ENCODE measurements at regions not wholly inside any gene's neighbourhood (a gene's known extent, or its start where the extent isn't known, plus 50 kb on each side); places are given as distances from the start of the nearest gene placed in this dataset.

DNA sequence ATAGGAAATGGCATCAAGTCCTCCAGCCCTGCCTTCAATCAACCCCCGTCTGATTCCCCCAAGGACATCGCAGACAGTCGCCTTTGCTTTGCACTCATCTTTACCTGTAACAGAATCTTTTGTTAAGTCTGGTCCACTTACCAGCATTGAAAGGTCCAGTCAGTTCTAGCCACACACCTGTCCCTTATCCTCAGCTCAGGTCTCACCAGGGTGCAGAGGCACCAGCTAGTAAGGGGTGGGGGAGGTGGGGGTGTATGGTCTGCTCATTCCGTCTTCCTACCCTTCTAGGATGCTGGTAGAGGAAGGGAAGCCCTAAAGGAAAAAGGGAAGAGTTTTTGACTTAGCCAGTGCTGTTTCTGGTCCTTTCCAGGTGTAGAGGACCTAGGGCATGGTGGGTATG is 427.7 kb downstream of the MATN1 start:
- ChIA-PET POLR2A (no interaction called here), CTCF (ENCODE audit: low intra/inter-chr PET ratio, low total read pairs) (no interaction called here)
- H3K27me3 ChIP-seq (ENCODE audit: control insufficient read depth in 1 of 2, insufficient read depth in 2 of 2, low read length in 2 of 2): no peaks in the 10 kb centered on the region
- H2AFZ ChIP-seq (ENCODE audit: low read length): no peak overlapping the region
- BruUV-seq (replicated peaks): no TSS peak
- H3K27ac ChIP-seq (ENCODE audit: extremely low read length, insufficient read depth, low read length): no peak overlapping the region
- intact Hi-C loops (cut with micrococcal nuclease; ENCODE audit: unreplicated experiment): no loop called here
- no peak overlapping the region for H3K4me3 ChIP-seq (replicated peaks in 1 of 3; ENCODE audit: insufficient read depth in 1 of 3, low read depth in 2 of 3, low read length in 3 of 3)
- H3K79me2 ChIP-seq (ENCODE audit: insufficient read depth, low read length): no peaks in the 10 kb centered on the region
- H3K4me2 ChIP-seq (ENCODE audit: low read depth, low read length): no peak overlapping the region
- no peaks in the 10 kb centered on the region for H4K20me1 ChIP-seq (ENCODE audit: insufficient read depth, low read length)
- no peak for TF ChIP-seq ZNF543 (CRISPR knock-in tag; IDR thresholded peaks at IDR 0.05)
- no peak for TF ChIP-seq ZNF552 (CRISPR knock-in tag; IDR thresholded peaks at IDR 0.05; ENCODE audit: borderline replicate concordance)
- no peak for DNase-seq (ENCODE audit: low spot score)
- WGBS (ENCODE audit: low lambda C conversion rate): 54% methylated on average over 4 of the region's 4 CpGs
- no peak overlapping the region for H3K9ac ChIP-seq (ENCODE audit: insufficient read depth, low read depth, low read length)
- FAIRE-seq: no peak
- in situ Hi-C loops (cut with HindIII; ENCODE audit: extremely low pct_ligation_motif_present, low pct_unique_long_range_greater_than_20kb): no loop called here
- H3K9me3 ChIP-seq (ENCODE audit: low read length): no peaks in the 10 kb centered on the region
- no peaks in the 10 kb centered on the region for H3K4me1 ChIP-seq (ENCODE audit: insufficient read depth, low read length)
- H3K36me3 ChIP-seq (replicated peaks in 1 of 2; ENCODE audit: control insufficient read depth in 1 of 2, insufficient read depth in 2 of 2, low read length in 2 of 2): no peaks in the 10 kb centered on the region
- ATAC-seq: no peak

DNA sequence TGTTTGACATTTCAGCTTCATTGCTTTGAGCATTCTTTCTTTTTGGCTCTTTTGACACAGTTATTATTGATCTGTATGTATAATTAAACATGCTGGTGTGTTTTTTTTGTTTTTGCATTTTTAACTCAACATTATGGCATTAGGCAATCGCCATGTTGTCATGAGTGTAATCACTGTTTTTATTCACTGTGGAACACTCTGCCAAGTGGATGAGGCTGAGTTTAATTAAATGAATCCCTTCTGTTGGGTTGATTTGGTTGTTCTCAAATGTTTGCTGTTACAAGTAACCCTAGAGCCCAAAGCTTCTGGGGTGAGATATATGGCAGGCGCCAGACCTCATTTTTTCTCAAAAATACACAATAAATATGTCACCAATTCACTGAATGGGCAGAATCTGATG is 428.1 kb downstream of the MATN1 start:
- ChIA-PET CTCF (ENCODE audit: low intra/inter-chr PET ratio, low total read pairs) (no interaction called here), POLR2A (no interaction called here)
- H3K36me3 ChIP-seq (replicated peaks in 1 of 2; ENCODE audit: control insufficient read depth in 1 of 2, insufficient read depth in 2 of 2, low read length in 2 of 2): no peaks in the 10 kb centered on the region
- H3K27ac ChIP-seq (ENCODE audit: extremely low read length, insufficient read depth, low read length): no peak overlapping the region
- WGBS (ENCODE audit: low lambda C conversion rate): 5% methylated on average over 2 of the region's 2 CpGs
- H3K4me2 ChIP-seq (ENCODE audit: low read depth, low read length): no peak overlapping the region
- DNase-seq (ENCODE audit: low spot score) (no peak), FAIRE-seq (no peak), ATAC-seq (no peak)
- H3K4me3 ChIP-seq (replicated peaks in 1 of 3; ENCODE audit: insufficient read depth in 1 of 3, low read depth in 2 of 3, low read length in 3 of 3): no peak overlapping the region
- H4K20me1 ChIP-seq (ENCODE audit: insufficient read depth, low read length): no peaks in the 10 kb centered on the region
- in situ Hi-C loops (cut with HindIII; ENCODE audit: extremely low pct_ligation_motif_present, low pct_unique_long_range_greater_than_20kb) (no loop called here), intact Hi-C loops (cut with micrococcal nuclease; ENCODE audit: unreplicated experiment) (no loop called here)
- H3K9ac ChIP-seq (ENCODE audit: insufficient read depth, low read depth, low read length): no peak overlapping the region
- no peak overlapping the region for H2AFZ ChIP-seq (ENCODE audit: low read length)
- no peaks in the 10 kb centered on the region for H3K79me2 ChIP-seq (ENCODE audit: insufficient read depth, low read length)
- H3K4me1 ChIP-seq (ENCODE audit: insufficient read depth, low read length): no peaks in the 10 kb centered on the region
- H3K9me3 ChIP-seq (ENCODE audit: low read length): no peaks in the 10 kb centered on the region
- no peaks in the 10 kb centered on the region for H3K27me3 ChIP-seq (ENCODE audit: control insufficient read depth in 1 of 2, insufficient read depth in 2 of 2, low read length in 2 of 2)
- BruUV-seq (replicated peaks): no TSS peak
- TF ChIP-seq TBX3 (IDR thresholded peaks at IDR 0.05; ENCODE audit: borderline replicate concordance) (no peak), ARNT (IDR thresholded peaks at IDR 0.05) (no peak), FIP1L1 (IDR thresholded peaks at IDR 0.05; ENCODE audit: borderline replicate concordance, insufficient read depth, low read depth, low read length) (no peak), FLYWCH1 (CRISPR knock-in tag; IDR thresholded peaks at IDR 0.05) (no peak), POLR2A (IDR thresholded peaks at IDR 0.05; ENCODE audit: insufficient read depth in 1 of 2, low read depth in 2 of 2, low read length in 2 of 2) (no peak), ZNF891 (CRISPR knock-in tag; IDR thresholded peaks at IDR 0.05) (no peak), REXO4 (CRISPR knock-in tag; IDR thresholded peaks at IDR 0.05; ENCODE audit: borderline replicate concordance) (no peak), ONECUT2 (CRISPR knock-in tag; IDR thresholded peaks at IDR 0.05) (no peak), ZNF124 (CRISPR knock-in tag; IDR thresholded peaks at IDR 0.05) (no peak), BCL6 (CRISPR knock-in tag; IDR thresholded peaks at IDR 0.05) (no peak), PHF5A (CRISPR knock-in tag; IDR thresholded peaks at IDR 0.05; ENCODE audit: low read depth, unreplicated experiment) (no peak), ZNF234 (CRISPR knock-in tag; conservative IDR thresholded peaks at IDR 0.05) (no peak)
- TF ChIP-seq, protein P1, sequence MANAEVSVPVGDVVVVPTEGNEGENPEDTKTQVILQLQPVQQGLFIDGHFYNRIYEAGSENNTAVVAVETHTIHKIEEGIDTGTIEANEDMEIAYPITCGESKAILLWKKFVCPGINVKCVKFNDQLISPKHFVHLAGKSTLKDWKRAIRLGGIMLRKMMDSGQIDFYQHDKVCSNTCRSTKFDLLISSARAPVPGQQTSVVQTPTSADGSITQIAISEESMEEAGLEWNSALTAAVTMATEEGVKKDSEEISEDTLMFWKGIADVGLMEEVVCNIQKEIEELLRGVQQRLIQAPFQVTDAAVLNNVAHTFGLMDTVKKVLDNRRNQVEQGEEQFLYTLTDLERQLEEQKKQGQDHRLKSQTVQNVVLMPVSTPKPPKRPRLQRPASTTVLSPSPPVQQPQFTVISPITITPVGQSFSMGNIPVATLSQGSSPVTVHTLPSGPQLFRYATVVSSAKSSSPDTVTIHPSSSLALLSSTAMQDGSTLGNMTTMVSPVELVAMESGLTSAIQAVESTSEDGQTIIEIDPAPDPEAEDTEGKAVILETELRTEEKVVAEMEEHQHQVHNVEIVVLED (CRISPR knock-in tag; IDR thresholded peaks at IDR 0.05; ENCODE audit: borderline replicate concordance): no peak
- TF ChIP-seq, protein P2, sequence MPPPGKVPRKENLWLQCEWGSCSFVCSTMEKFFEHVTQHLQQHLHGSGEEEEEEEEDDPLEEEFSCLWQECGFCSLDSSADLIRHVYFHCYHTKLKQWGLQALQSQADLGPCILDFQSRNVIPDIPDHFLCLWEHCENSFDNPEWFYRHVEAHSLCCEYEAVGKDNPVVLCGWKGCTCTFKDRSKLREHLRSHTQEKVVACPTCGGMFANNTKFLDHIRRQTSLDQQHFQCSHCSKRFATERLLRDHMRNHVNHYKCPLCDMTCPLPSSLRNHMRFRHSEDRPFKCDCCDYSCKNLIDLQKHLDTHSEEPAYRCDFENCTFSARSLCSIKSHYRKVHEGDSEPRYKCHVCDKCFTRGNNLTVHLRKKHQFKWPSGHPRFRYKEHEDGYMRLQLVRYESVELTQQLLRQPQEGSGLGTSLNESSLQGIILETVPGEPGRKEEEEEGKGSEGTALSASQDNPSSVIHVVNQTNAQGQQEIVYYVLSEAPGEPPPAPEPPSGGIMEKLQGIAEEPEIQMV (CRISPR knock-in tag; IDR thresholded peaks at IDR 0.05; ENCODE audit: low read depth): no peak
- TF ChIP-seq, protein P3, sequence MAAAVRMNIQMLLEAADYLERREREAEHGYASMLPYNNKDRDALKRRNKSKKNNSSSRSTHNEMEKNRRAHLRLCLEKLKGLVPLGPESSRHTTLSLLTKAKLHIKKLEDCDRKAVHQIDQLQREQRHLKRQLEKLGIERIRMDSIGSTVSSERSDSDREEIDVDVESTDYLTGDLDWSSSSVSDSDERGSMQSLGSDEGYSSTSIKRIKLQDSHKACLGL (CRISPR knock-in tag; IDR thresholded peaks at IDR 0.05): no peak
- TF ChIP-seq, protein P4, sequence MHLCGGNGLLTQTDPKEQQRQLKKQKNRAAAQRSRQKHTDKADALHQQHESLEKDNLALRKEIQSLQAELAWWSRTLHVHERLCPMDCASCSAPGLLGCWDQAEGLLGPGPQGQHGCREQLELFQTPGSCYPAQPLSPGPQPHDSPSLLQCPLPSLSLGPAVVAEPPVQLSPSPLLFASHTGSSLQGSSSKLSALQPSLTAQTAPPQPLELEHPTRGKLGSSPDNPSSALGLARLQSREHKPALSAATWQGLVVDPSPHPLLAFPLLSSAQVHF (CRISPR knock-in tag; IDR thresholded peaks at IDR 0.05): no peak
